Stimulated activated CD4-positive, alpha-beta T cell treated with anti-CD3 and anti-CD28 coated beads, Interleukin-1b, Interleukin-23, amount 100 ng/mL, for 48 hours (primary cell): ENCODE measurements at regions not wholly inside any gene's neighbourhood (a gene's known extent, or its start where the extent isn't known, plus 50 kb on each side); places are given as distances from the start of the nearest gene placed in this dataset.
"Not testable (repeated sequence)": the region's sequence is repeated elsewhere in the genome, so short reads cannot be mapped to it uniquely, and the experiment has no call there.

Experiments used
- DNase-seq: peaks from one replicate; pipeline ENCODE4 v3.0.0-alpha.2; 2020

DNA sequence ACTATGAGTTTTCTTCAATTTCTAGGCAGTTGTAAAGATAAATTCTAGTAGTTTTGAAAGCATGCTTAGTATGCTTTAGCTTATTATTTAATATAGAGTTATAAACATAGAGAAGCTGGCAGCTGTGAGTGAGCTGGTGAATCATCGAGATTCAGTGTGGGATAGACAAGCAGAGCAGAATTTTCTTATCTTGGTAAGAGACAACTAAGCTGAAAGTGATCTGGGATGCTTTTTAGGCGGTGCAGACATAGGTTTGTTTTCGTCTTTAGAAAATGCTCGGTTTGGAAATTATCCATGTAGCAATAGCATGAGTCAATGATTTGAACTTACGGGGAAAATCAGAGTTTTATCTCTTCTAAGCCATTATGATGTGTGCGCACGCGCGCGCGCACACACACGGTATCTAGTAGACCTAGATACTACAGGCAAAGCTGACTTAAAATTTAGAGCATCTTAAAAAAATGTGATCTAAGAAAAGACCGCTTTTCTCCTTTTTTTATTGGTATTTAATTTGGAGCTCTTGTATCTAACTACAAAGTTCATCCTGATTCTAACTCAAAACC is 128.3 kb upstream of the MAP3K7 start:
- no peak for DNase-seq

DNA sequence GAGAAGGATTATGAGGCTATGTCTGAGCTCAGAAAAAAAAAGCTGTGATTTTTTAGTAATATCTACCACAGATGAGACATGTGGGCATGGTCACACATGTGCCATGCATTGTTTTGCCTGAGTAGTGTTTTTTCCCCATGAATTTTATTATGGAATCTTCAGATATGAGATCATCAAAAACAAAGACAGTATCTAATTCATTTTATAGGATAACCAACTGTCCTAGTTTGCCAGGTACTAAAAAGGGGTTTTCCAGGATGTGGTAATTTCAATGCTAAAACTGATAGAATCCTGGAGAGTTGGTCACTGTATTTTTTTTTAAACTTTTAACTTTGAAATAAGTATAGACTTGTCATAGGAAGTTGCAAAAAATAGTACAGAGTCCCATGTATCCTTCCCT is 127.4 kb upstream of the MAP3K7 start:
- no peak for DNase-seq

DNA sequence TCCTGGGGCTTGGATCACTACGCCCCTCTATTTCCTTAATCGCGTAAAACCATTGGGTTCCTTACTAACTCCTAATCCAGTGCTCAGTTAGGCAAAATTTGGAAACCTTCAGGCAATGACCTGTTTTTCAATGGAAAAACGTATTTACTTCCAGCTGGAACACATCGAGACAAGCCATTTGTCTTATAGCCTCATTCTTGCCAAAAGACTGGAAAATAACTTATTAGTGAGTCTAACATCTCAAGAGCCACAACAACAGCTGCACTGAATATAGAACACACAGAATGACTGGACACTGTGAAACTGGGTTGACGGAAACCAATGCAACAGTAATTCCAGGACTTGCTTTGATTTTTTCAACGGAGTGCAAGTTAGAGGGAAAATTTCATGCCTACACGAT is 125.2 kb upstream of the MAP3K7 start:
- no peak for DNase-seq

DNA sequence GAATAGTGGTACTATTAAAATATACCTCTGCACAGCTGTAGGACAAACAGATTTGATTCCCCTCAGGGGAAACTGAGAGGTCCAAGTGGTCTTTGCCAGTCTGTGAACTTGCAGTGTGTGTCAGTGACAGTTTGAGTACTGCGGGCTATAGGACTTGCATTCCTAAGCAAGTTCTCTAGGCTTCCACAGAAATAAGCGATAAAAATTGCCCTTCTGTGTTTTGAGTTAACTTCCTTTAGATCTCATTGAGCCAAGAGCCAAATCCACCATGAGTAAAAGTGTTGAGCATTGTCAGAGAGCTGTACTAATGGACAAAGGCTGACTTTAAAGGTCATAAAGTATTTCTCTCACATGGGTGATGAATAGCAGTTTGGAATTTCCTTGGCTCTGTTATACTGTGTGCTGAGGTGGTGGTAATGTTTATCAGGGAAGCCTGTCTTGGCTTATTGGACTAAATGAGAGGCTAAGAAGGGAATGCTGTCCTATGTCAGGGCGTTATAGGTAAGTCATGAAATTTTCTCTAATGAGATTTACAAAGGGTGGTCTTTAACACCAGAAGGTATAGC is 122.6 kb upstream of the MAP3K7 start:
- DNase-seq: no peak

DNA sequence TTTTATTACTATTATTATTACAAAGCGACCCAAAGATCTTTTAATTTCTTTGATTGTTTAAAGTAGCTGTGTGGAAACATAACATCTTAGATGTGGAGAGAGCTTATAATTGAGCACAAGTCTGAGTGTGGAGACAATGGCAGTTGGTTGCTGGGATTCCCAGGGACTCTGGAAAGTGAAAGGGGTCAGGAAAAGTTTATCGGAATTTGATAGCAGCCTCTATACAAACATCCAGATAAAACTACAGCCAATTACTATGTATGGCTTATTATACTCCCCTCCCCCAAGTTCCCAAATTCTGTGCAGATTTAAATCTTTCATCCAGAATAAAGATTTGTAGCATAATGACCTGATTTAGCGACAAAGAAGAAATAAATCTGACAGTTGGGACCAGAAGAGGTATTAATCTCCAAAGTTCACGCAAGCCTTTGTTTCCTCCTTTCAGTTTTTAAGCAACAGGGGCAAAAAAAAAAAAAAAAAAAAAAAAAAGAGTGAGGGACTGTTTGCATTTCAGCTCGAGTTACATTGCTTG is 121.4 kb upstream of the MAP3K7 start:
- no peak for DNase-seq

DNA sequence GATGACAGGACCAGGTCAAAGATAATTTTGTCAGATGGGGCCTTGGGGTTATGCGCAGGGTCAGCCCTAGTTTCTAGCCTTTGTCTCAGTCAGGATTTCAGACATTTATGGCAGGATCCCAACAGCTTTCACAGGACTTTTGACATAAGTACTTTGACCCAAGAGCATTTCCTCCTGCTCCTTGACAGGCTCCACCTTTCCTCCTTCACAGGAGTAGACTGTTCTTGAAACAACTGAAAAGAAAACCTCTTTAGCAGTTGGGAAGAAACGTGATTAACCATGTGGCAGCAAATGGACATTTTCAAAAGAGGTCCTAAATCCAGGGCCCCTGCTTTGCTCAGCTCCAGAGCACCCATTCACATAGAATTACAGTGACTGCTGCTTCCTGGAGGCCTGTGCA is 120.4 kb upstream of the MAP3K7 start:
- no peak for DNase-seq

DNA sequence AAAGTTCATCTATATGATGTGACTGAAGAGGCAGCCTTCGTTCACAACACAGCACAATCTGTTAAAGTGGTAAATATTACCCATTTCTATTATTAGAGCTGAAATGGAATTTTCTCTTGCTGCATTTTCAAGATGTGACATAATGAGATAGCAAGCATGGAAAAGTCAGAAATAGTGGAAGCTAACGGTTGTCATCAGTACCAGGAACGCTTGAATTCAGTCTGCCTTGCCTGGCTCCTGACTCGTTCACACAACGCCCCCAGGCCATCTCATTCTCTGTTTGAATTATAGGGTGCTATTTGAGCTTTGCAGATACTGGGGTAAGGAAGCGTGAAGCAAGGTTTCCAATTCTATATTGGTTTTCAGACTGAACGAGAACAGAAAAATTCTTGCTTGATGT is 116.5 kb upstream of the MAP3K7 start:
- DNase-seq: no peak

DNA sequence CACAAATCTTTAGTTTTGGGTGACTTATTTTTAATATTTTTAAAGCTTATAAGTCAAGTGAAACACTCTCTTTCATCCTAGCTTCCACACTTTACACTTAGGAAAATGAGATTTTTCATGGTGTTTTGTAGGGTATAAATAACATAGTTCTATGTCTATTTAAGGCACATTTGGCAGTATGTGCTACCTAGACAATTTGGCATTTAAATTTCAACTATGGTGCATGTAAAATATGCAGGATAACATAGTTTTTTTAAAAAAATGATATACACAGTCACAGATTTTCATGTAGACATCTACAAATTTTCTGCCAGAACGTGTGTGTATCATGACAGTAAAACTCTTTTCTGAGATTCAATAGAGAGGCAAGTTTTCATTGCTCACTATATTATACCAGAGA is 115.1 kb upstream of the MAP3K7 start:
- no peak for DNase-seq

DNA sequence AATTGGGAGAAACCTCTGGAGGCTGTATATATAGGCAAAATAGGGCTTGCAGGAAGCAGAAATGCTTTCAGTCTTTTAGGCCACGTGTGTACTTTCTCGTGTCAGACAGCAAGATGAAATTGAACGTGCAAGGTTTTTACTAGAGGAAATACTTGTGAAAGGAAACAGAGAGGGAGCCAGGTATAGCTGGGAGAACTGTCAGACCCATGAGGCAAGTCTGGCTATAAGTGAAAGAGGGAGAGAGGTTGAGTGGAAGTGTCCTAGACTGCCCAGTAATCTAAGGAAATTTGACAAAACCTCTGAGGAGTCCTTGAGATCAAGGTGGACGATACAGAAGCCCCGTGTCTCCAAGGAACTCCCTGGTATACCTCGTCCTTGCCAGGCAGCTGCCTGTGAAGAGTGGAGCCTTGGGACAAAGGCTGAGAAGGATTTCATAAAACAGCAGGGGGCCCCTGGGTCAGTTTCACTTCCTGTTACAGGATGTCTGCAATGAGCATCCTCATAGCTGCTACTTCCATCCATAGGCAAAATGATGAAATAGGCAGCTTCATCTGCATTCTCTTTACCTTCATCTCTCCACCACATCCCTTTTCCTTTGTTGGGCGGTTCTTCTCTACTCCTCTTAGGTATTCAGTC is 114.4 kb upstream of the MAP3K7 start:
- DNase-seq: no peak

DNA sequence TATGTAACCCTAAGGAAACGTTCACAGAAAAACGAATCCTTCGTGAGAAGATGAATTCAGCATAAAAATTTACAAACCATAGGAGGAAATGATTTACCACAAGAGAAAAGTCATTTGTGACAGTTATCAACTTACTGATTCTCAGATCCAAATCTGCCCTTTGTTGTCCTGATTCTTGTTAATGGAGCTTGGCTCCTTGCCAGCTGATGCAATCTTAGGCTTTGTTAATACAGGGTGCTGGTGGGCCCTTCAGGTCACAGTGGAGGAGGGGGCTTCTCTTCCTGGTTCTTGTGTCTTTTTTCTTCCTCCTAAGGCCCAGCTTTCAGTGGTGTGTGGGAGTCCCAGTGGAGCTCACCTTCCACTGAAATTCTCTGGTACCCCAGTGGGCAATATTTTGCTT is 108.4 kb upstream of the MAP3K7 start:
- DNase-seq: no peak

DNA sequence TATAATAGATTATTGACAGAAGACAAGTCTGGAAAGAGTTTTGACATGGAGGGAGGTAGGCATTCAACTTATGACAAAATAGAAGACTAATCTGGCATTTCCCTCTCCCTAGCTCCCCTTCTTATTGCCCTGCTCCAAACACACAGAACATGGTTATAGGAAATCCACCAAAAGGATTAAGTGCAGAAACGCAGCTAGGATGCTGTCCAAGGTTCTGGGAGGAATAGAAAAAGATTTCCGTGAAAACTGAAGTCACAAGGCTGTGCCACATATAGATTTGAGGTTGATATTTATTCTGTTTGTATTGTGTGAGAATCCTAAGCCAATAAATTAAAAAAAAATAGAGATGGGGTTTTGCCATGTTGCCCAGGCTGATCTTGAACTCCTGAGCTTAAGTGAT is 107.9 kb upstream of the MAP3K7 start:
- DNase-seq: no peak

DNA sequence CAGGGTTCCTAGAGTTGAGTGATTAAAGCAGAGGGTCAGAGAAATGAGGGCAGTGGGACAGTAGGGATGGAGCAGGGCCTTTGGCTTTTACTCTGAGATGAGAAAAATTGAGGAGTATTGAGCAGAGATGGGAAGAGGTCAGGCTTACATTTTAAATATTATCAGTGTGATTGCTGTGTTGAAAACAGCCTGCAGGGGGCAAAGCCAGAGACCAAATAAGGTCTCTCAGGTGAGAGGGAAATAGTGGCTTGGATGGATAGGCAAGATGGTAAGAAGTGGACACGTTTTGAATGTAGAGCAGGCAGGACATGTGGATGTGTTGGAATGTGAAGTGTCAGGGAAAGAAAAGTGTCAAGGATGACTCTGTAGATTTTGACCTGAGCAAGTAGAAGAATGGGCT is 105.0 kb upstream of the MAP3K7 start:
- no peak for DNase-seq

DNA sequence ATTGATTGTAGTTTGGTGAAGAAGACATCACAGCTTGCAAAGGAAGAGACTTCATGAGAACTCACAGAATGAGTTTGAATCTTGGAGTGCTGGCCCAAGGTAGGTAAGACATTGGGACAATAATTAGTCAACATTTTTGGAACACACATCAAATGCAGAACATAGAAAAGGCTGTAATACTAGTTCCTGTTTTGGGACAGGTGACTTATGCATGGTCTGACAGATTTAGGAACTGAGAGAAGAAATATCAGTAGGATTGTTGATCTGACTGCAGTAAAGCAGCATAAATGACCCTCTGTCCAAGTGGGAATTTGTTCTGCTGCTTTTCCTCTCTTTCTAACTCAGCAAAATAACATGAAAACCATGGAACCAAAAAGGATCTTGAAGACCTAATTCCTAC is 102.3 kb upstream of the MAP3K7 start:
- no peak for DNase-seq

DNA sequence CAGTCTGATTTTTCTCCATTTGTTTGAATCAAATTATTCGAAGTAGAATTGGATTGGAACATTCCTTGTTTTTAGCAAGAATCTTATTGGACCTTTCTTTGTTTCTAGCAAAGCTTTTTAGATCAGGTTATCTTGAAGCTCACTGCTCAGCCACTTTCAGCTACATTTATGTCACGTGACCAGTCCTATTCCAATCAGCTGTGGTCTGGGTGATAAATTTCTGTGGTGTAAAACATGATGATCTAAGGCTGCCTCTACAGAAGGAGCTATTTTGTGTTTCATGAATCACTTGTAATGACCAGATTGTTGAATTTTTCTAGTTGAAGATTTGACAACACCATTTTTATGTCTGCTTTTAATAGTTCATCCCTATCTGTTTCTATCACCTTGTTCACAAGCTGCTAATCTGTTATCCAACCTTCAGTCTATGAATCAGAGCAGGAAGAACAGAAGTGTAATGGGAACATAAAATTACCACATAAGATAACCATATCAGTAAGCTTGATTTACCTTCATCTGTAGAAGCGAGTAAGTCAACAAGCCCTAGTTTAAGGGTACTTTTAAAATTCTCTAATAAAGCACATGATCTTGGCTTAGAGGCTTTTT is 101.0 kb upstream of the MAP3K7 start:
- DNase-seq: no peak

DNA sequence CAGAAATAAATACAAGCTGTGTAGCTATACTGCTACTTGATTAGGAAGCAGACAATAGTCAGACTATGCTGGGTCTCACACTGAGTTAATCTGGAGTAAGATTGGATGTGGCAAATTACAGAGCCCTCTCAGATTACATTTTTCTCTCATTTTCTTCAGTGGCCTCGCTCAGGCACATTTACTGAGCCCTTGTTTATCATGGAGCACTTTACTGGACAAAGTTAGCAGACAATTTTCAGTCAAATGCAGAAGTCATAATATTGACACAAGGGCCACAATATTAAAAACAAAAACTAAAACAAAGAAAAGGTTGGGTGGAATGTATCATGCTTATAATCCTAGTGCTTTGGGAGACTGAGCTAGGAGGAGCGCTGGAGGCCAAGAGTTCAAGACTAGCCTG is 95.0 kb upstream of the MAP3K7 start:
- no peak for DNase-seq

DNA sequence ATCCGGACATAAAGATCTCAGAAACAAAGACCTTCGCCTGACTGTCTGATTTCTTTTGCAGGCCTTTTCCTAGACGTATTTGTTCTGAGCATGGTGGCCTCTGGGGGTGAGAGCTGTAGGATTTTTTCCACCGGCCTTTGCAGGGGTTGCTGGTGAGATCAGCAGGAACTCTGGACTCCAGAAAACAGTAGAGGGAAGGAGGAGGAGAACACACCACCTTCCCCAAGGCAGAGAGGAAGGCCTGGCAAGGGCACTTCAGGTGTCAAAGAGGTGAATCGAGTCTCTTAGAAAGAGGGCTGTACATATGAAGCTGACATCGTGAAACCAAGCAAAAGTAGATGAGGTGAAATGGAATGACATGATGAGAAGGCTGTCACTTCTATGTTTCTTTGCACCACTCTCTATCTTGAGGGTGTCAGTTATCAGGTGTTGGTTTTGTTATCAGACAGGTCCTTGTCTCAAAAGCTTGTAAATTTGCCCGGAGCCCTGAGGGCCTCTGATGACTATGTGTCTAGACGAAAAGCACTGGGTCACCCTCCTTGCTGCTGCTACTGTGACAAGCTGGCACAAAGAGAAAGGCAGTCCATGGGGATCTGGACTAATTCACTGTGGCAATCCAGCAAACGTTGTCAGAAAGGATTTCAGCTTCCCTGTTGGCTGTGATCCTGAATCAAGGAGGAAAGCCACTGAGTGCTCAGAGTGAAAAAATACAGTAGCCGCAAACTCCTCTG is 91.3 kb upstream of the MAP3K7 start:
- DNase-seq: no peak

DNA sequence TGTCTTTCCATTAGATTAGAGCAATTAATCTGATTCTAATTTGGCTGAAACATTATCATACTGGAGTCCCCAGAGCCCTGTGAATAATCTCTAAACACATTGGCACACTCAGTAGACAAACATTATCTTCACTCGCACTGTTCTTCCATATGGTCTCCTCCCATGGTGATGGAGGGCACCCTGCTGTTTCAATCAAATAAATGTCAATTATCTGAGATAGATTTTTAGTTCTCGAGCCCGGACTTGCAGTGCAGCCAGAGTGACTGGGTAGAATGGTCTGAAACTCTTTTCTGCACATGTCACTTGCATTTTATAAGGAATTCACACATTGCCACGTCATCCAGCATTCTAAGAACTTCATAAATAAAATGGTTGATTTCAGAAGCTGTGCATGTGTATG is 90.6 kb upstream of the MAP3K7 start:
- DNase-seq: no peak

DNA sequence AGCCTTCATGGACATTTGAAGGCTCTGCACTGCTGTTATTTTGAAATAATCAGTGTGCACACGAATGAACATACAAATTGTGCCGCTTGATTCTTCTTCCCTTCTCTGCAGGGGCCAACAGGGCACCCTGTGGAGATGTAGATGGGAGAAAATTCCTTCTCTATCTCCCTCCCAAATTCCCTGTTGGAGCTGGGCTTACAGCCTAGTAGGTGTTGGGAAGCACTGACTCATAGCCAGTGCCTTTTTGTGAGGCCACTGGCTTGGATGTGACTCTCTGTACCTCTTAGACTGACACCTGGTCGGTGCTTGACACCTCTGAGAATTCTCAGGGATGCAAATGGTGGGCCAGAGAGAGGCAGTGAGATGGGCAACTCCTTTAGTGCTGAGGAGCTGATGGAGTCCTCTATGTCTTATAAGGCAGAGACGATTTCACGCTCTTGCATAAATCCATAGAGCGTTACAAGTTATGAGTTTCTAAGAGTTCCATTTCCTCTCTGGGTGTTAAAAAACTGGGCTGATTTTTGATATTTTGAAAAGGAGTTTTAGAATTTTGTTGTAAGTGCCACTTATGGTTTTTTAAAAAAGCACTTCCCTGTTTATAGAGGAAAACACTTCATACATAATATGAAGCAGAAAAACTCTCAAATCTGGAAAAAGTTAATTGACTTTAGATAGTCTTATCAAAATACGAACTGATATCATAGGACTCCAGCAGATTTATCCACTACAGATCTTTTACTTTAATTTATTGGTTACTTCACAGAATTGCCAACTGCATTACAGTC is 89.8 kb upstream of the MAP3K7 start:
- DNase-seq: no peak

DNA sequence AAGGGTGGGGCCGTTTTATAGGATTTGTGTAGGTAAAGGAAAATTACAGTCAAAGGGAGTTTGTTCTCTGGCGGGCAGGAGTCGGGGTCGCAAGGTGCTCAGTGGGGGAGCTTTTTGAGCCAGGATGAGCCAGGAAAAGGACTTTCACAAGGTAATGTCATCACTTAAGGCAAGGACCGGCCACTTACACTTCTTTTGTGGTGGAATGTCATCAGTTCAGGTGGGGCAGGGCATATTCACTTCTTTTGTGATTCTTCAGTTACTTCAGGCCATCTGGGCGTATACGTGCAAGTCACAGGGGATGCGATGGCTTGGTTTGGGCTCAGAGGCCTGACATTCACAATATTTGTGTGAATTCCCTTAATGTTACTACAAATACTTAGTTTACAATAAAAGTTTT is 88.2 kb upstream of the MAP3K7 start:
- not testable (repeated sequence) for DNase-seq

DNA sequence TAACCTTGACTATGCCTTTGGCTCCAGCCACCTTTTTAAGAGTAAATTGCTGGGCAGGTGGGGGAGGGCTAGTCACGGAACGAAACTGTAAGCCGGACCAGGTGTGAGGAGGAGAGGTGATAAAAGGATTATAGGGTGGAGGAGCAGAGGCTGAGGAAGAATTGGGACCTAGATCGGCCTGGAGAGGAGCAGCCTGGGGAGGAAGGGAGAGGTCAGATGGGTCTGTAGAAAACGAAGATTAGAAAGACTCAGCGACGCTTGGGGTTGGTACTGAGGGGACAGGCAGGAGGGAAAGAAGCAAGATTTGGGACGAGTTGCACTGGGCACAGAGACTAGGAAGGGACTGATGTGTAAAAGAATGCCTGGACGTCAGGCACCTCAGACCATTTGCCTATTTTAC is 87.2 kb upstream of the MAP3K7 start:
- not testable (repeated sequence) for DNase-seq

DNA sequence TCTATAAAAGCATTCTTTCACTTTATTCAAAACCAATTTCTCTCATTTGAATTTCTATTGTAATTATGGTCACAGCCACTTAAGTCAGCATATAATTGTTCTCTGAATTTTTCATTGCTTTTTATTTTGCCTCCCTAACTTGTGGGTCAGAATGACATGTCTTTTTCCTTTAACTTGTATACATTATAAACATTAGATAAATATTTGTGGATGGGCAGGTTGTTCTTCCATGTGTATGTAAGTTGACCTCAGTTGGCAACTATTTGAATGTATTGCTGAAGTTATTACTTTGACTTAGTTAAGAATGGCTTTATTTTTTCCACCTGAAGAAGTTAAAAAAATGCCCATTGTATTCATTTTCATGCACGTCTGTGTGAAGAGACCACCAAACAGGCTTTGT is 83.0 kb upstream of the MAP3K7 start:
- DNase-seq: no peak

DNA sequence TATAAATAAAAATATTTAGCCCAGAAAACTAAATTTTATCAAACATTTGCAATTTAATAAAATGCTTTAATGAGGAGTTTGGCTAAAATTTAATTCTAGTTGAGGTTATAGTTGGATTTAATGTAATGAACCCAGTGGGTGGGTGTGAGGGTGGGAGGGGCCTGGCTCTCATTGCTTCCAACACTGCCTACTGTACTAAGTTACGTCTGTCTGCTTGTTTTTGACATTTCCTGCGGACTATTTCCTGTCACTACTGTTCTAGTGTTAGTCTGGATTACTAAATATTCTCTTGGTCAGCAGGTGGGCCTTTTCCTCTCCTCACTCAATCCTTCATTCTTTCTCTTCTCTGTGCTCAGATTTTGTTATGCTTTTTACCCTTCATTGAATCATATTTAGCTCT is 82.5 kb upstream of the MAP3K7 start:
- no peak for DNase-seq

DNA sequence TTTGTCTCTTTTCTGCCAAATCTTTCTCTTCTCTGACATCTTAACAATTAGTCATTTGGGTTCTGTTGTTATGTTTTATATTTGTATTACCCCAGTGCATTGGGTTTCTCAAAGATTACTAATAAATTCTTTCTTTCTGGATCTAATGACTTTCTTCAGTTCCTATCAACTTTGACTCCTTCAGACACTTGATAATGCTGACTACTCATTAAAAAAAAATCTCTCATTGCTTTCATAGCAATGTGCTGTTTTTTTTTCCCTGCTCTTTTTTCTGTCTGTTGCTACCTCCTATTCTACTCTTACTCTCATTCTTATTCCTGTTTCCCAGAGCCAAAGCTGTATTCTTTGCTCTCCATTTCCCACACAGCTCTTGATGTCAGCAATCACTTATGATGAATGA is 81.3 kb upstream of the MAP3K7 start:
- no peak for DNase-seq
